GM10266 (cell line): ENCODE measurements at regions not wholly inside any gene's neighbourhood (a gene's known extent, or its start where the extent isn't known, plus 50 kb on each side); places are given as distances from the start of the nearest gene placed in this dataset.

ENCODE experiments used
- DNase-seq: peaks from one replicate; pipeline ENCODE4 v3.0.0; 2012; ENCODE audit errors: extremely low spot score
- CTCF ChIP-seq: IDR thresholded peaks from 2 replicates; pipeline ENCODE4 v1.5.1; 2012; ENCODE audit warnings: mild to moderate bottlenecking, low read depth; ENCODE audit not compliant: control insufficient read depth, insufficient read depth; ENCODE audit errors: missing control alignments

DNA sequence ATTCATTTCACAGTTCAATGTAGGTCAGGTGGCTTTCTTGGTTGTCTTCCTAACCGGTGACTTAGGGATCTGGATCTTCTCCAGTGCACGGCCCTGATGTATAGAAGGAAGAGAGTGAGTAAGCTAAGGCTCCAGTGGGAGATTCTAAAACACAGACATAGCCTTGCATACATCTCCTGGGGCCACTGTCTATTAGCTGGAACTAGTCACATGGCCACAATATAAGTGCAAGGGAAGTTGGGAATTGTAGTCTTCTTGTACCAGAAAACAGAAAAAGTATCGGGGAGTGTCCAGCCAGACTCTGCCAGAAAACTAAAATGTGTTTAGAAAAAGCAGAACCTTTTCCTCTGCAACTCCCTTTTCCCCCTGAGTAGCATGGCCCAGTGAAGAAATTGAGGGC, 531.6 kb downstream of the VRK1 start:
- no peak for TF ChIP-seq CTCF
- DNase-seq: no peak

- no peak for DNase-seq
- no peak for TF ChIP-seq CTCF
Measured at GRCh38 chr14:97329701-97330100, 532.5 kb downstream of the VRK1 start.

GRCh38 chr14:97331058-97331457, 533.9 kb downstream of the VRK1 start:
- no peak for DNase-seq
- no peak for TF ChIP-seq CTCF

DNA sequence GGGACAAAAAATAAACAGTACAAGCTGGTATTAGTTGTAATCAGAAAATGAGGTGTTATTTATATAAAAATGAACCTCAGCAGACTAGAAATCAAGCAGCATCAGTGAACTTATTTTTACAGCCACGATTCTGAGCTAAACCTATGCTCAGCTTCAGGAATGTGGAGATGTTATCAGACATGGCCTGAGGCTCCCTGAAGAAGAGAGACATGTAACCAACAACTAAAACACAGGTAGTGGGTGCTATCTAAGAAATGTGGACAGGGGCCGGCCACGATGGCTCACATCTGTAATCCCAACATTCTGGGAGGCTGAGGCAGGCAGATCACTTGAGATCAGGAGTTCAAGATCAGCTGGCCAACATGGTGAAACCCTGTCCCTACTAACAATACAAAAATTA, 534.3 kb downstream of the VRK1 start:
- no peak for DNase-seq
- no peak for TF ChIP-seq CTCF

DNA sequence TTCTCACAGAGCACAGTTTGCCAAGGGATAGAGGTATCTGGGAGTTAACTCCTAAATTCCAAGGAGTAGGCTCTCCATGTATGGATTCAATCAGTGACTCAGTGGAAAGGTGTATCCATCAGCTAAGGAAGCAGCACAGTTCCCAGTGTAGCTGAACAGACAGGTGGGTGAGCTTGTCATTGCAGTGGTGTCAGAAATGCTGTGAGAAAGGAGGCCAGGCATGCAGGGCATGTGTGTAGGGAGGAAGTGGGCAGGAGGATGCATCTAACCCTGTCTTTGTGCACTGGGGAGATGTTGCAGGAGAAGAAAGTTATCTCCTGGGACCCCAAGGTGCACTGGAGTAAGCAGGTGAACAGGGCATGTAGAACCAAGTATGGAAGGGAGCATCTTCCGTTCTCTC, 539.0 kb downstream of the VRK1 start:
- DNase-seq: no peak

DNA sequence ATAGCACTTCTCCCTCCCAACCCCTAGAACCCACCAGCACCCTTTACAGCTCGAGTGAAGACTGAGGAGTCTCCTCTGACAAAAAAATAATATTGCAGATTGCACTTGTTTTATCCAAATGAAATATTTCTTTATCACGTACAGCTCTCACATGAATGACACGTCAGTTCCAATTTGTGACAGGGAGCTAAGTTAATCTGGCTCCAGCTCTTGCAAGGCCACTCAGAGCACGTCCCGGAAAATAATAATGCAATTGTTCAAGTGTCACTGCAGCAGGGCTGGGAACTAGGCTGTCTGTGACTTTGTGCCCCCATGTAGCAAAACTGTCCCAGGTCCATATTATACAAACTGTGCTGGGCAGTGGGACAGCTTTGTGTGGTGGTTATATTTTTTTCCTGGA, 539.6 kb downstream of the VRK1 start:
- DNase-seq: no peak
- no peak for TF ChIP-seq CTCF

More for the DNA sequence above, 539.0 kb downstream of the VRK1 start:
- no peak for TF ChIP-seq CTCF

- DNase-seq: no peak
- TF ChIP-seq CTCF: no peak
Measured at GRCh38 chr14:97337267-97337666, 540.1 kb downstream of the VRK1 start.
